ENCODE measurements at regions not wholly inside any gene's neighbourhood (a gene's known extent, or its start where the extent isn't known, plus 50 kb on each side); places are given as distances from the start of the nearest gene placed in this dataset.
"Not testable (repeated sequence)": the region's sequence is repeated elsewhere in the genome, so short reads cannot be mapped to it uniquely, and the experiment has no call there.

DNA sequence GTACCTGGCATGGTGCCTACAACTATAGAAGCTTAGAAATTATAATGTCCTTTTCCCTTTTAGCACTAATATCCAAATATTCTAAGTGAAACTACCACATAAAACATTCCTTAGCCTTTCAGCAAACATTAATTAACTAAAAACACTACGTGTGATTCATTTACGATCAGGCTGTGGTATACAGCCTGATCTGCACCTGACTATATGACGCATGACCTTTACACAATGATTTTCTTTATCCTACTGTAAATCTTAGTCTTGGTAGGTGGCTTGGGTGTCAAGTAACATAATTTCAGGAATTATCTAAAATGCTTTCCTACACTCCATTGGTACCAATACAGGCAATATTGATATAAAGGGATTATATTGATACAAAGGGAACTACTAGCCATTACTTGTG is 686.7 kb downstream of the DTWD2 start:
- no peak for DNase-seq (ENCODE audit: low read depth in 2 of 2, low spot score in 1 of 2)

DNA sequence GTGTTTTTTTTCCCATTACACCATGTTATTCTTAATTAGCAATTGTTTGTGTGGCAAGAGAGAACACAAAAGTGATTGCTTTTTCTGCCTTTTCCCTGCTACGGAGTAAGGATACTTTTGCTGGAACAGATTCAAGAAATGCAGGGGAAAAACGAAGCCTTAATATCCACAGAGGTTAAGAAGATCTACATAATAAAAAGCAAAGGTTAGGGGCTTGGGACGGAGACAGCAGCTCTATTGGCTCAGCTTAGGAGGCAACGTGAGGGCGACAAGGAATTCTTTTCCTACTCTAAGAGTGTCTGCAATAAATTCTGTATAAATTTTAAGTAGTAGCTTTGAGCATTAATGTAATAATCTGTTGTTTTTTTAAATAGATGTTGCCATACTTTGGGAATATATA is 693.3 kb downstream of the DTWD2 start:
- no peak for DNase-seq (ENCODE audit: low read depth in 2 of 2, low spot score in 1 of 2)

DNA sequence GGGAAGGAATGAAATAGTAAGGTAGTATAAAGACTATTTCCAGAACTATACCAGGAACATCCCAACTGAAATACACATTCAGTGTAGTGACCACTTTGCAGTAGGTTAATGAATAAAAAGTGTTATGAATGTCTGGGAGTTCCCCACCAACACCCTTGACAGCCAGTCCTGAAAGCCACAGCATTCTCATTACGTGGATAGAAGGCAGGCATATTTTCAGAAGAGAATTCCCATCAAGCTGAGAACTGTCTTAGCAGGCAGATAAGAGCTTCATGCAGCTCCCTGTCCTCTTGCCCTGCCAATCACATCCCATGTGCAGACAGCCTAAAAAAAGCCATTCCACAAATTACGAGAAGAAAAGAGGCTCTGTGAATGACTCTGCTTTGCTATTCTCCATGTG is 695.0 kb downstream of the DTWD2 start:
- no peak for DNase-seq (ENCODE audit: low read depth in 2 of 2, low spot score in 1 of 2)

DNA sequence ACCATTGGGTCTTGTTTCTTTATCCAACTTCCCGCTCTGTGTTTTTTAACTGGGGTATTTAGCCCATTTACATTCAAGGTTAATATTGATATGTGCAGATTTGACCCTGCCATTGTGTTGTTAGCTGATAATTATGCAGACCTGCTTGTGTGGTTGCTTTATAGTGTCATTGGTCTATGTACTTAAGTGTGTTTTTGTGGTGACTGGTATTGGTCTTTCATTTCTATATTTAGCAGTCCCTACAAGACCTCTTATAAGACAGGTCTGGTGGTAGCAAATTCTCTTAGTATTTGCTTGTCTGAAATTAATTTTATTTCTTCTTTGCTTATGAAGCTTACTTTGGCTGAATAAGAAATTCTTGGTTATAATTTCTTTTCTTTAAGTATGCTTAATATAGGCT is 698.1 kb downstream of the DTWD2 start:
- no peak for DNase-seq (ENCODE audit: low read depth in 2 of 2, low spot score in 1 of 2)

DNA sequence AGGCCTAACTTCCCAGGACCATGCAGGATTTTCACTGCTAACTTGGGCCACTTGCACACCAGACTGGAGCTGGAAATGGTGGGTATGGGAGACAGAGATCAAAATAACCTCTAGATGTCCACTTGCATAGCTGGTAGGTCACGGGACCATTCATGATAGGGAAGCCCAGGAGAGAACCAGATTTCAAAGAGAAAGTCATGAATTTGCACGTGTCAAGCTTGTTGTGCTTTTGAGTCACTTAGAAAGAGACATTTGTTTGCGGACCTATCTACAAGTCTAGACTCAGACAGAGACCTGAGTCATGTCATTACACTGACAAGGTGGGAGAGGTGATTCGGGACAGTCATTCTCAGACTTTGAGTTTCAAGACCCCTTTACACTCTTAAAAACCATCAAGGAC is 704.1 kb downstream of the DTWD2 start:
- DNase-seq (ENCODE audit: low read depth in 2 of 2, low spot score in 1 of 2): not testable (repeated sequence)

DNA sequence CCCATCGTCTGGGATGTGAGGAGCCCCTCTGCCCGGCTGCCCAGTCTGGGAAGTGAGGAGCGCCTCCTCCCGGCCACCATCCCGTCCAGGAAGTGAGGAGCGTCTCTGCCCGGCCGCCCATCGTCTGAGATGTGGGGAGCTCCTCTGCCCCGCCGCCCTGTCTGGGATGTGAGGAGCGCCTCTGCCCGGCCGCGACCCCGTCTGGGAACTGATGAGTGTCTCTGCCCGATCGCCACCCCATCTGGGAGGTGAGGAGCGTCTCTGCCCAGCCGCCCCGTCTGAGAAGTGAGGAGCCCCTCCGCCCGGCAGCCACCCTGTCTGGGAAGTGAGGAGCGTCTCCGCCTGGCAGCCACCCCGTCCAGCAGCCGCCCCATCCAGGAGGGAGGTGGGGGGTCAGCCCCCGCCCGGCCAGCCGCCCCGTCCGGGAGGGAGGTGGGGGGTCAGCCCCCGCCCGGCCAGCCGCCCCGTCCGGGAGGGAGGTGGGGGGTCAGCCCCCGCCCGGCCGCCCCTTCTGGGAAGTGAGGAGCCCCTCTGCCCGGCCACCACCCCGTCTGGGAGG is 705.8 kb downstream of the DTWD2 start:
- DNase-seq (ENCODE audit: low read depth in 2 of 2, low spot score in 1 of 2): not testable (repeated sequence)

DNA sequence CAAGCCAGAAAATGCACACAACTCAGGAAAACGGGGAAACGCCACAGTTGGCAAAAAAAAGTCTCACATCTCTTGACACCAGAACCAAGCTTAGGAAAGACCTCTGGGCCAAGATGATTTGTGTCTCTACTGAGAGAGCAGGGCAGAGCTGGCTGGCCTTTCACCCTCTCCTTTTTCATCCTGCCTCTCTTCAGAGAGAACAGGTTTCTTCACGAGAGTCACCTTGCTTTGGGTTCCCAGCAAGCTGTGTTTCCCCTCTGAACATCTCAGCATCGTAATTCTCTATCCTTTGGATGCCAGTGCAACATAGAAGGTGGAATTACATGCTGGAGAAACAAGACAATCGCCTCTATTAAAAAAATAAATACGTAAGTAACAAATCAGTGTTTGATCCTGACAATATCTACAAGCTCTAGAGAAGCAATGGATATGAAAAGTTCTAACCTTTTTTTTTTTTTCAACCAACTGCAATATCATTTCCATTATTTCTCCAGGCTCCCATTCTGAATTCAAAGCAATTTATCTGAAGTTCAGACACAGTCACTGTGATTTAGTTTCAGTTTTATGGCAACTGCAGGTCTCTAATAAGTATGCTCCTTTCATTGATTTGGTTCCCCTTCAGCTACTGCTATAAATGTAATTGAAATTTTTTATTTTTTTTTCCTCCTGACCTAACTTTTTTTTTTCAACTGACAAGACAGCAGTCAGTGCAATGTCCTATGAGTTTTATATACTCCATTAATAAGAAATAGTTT is 708.6 kb downstream of the DTWD2 start:
- no peak for DNase-seq (ENCODE audit: low read depth in 2 of 2, low spot score in 1 of 2)

DNA sequence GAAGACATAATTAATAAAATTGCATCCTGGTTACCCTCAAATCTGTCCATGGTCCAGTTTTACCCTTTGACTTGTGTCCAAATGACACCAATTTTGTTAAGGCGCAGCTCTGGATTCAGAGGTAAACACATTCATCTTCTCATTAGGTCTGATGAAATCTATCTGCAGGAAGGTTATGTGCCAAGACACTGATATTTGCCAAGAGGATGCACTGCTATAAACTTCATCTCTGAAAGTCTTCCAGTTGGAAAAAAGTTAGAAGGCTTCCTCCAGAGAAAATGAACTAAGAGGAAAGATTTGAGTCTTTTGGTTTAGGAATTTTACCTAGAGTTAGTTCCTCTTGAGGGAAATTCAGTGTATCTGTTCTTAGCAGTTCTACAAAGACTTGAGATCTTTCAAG is 717.8 kb downstream of the DTWD2 start:
- DNase-seq (ENCODE audit: low read depth in 2 of 2, low spot score in 1 of 2): no peak

DNA sequence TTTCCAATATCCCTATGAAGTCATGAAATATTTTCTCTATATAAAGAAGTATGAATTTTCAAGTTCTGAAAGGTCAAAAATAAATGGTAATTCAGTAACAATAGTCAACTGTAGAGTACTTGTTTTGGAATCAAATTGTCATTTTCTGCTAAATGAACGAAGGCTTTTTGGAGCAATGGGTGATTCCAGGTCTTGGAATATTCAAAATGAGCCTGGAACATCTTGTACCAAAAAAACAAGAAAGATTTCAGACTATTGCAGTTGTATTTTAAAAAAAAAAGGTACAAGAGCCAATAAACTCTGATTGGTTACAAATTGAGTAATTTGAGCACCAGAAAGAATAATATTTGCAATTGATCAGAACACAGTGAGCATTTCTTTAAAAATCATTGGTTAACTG is 730.1 kb downstream of the DTWD2 start:
- DNase-seq (ENCODE audit: low read depth in 2 of 2, low spot score in 1 of 2): no peak

DNA sequence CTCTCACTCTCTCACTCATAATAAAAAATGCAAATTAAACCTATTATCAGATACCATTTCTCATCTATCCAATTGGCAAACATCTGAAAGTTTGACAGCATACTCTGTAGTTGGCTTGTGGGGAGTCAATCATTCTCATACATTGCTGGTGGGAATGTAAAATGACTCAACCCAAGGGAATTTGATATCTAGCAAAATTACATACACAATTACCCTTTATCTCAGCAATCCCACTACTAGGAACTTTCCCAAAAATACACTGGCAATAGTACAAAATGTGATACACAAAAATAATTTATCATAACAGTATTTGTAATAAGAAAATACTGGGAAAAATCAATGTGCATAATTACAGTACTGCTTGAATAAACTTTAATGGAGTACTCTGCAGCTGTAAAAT is 731.3 kb downstream of the DTWD2 start:
- no peak for DNase-seq (ENCODE audit: low read depth in 2 of 2, low spot score in 1 of 2)

DNA sequence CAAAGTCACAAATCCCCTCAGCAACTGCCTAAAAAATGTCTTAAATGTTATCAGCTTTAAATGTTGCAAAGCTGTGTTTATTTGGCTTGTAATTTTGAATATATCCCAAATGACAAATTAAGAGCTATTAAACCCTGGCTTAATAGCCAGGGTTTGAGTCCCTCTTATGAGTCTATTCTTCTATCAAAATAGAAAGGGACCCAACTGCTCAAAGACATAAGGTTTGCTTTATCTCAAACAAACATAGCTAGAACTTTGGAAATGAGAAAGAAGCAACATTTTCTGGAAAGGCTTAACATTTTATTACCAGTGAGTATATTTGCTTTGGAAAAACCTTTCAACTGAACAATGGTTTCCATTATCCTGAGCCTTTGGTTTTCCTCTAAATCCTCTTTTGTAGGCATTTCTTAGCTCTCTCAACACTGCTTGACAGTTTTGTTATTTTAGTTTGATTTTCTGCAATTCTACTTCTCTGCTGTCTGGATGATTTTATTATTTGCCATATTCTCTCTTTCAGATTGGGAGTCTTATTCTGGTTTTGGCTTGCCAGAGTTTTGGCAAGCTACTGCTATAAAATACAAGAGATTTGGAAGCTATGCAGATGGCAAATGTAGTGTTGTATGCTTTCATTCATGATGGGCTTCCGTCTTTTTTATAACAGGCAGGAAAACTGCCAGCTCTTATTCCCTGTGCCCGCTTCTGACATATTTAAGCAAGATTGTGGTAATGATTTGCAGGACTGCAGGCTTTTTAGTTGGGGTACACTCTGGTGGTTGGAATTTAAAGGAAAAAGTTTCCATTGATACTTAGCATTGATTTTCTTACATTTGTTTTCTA is 734.9 kb downstream of the DTWD2 start:
- no peak for DNase-seq (ENCODE audit: low read depth in 2 of 2, low spot score in 1 of 2)

DNA sequence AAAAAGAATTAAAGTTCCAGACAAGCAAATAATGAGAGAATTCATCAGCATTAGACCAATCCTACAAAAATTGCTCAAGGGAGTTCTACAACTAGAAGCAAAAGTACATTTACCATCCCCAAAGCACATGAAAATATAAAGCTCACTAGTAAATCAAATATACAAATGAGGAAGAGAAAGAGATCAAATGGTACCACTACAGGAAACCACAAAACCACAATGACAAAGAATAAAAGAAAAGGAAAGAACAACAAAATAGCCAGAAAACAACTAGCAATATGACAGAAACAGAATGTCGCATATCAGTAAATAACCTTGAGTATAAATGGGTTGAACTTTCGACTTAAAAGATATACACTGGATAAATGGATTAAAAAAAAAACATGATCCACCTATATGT is 739.0 kb downstream of the DTWD2 start:
- no peak for DNase-seq (ENCODE audit: low read depth in 2 of 2, low spot score in 1 of 2)

DNA sequence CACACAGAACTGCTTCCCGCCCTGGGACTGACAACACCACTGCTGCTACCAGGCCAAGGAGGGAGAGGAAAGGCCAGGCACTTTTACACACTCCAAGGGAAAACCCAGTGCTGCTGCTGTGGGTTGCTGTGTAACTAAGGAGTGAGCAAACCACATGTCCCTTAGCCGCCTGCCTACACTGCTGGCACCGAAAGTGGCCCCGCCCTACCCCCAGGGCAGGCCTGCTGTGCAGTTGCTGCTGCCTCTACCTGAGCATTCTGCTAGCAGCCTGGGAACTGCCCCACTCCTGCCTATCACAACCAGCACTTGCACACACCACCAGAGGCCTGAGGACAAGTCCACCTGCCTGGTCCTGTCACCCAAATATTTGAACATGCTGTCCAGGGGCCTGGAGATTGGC is 740.9 kb downstream of the DTWD2 start:
- no peak for DNase-seq (ENCODE audit: low read depth in 2 of 2, low spot score in 1 of 2)

DNA sequence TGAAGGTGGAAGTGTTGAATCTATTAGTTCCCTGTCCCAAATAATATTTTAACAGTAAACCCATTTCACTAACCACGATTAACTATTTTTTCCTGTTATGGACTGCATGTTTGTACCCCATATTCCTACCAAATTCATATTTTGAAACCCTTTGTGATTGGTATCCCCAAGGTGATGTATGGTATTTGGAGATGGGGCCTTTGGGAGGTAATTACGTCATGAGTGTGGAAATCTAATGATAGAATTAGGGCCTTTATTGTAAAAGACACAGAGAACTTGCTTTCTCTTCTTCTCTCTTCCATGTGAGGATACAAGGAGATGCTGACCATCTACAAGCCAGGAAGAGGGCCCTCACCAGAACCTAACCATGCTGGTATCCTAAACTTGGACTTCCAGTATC is 744.7 kb downstream of the DTWD2 start:
- DNase-seq (ENCODE audit: low read depth in 2 of 2, low spot score in 1 of 2): no peak

DNA sequence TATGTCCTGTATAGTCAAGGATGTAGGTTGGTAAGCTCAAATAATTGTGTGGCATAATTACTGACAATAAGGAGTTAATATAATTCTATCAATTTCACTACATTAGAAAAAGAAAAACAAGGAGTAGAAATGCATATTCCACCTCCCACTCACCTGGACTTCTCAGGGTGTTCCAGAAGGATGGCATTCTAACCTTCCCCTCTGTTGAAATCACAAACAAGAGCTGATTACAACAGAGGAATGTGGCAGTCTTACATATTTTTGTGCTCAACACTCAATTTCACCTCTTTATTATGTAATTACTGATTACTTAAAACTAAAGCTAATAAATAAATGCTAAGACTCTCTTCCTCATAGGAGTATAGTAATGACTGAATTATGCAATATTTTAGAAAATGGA is 745.3 kb downstream of the DTWD2 start:
- DNase-seq (ENCODE audit: low read depth in 2 of 2, low spot score in 1 of 2): no peak

DNA sequence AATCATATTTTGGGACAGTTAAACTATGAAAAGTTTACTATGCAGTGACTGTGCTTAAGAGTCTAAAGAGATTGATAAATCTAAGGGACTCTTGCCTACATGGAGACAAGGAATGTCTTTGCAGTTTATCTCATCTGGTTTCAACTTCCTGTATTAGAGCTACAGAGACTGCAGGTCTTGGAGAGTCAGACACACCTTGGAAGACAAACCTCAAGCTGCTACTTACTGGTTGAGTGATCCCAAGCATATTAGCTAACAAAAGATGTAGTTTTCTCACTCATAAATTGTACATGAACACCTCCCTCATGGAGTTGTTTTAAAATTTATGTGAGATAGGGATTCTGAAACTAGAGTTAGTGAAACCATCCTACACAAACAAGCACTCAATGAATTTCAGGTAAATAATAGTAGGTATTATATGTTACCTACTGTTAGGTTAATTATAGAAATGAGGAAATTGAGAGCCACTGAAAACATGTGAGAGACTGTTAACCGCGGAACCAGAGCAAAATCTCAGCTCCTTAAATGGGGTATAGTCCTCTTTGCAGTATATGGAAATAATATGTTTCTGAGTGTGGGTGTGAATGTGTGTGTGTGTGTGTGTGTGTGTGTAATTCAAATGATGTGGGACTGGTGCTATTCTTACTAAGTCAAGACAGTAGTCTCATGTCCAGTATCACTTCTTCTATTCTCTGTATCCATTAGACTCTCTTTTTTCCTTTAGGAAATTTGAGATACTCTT is 752.1 kb downstream of the DTWD2 start:
- DNase-seq (ENCODE audit: low read depth in 2 of 2, low spot score in 1 of 2): no peak

DNA sequence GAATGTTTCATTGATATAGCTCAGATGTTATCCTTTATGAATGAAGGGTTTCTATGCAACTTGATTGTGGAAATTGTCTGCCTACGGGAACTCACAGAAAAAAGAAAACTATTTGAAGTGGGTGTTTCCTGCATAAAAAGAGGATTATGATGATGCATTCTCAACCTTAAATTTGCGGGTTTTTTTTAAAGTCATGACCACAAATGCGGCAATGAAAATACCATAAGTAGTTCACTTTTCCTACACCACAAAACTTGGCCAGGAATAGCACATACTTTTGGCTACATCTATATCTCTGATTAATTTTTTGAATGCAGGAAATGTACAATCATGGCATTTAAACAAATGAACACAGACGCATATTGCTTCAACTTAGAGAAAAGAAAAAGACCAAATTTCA is 754.7 kb downstream of the DTWD2 start:
- no peak for DNase-seq (ENCODE audit: low read depth in 2 of 2, low spot score in 1 of 2)

DNA sequence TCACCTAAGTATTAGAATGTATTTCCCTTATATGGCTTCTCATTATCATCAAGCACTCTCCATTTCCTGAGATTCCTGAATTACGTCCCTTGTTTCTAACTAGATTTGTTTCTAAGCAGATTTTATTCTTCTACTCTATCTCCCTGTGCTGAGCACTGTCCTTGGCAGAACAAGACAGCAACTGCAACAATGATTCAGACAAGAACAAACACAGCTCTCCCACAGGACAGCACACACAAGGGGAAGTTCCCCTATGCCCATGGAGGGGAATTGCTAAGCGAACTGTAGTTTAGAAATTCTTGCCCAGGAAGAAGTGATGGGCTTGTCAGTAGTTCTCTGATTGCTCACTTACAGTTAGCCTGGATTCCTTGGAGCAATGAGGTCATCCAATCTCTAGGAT is 759.9 kb downstream of the DTWD2 start:
- DNase-seq (ENCODE audit: low read depth in 2 of 2, low spot score in 1 of 2): no peak

DNA sequence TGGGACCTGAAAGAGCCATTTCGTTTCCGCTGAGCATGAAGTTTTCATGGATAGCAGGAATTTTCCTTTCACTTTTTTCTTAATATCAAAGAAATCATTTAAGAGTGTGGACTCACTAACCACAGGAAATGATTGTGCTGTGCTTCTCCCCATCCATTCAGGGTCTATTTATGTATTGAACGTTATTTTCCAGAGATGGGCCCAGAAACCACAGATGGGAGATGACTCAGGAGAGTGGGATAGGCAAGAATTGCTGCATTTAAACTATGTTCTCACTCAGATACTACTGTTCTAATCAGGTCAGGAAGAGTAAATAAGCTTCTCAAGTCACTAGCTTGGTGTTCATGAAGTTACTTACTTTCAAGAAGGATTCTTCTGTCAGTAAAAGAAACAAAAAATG is 763.8 kb downstream of the DTWD2 start:
- no peak for DNase-seq (ENCODE audit: low read depth in 2 of 2, low spot score in 1 of 2)

DNA sequence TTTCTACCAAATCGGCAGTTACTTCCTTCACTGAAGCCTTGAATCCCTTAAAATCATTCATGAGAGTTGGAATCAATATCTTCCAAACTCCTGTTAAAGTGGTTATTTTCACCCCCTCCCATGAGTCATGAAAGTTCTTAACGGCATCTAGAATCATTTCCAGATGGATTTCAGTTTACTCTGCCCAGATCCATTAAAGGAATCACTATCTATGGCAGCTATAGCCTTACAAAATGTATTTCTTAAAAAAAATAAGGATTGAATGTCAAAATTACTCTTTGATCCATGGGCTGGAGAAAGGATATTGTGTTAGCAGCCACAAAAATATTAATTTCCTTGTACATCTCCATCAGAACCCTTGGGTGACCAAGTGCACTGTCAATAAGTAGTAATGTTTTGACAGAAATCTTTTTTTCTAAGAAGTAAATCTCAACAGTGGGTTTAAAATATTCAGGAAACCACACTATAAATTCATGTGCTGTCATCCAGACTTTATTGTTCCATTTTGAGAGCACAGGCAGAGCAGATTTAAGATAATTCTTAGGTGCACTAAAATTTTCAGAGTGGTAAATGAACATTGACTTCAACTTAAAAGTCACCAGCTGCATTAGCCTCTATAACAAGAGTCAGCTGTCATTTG is 767.7 kb downstream of the DTWD2 start:
- DNase-seq (ENCODE audit: low read depth in 2 of 2, low spot score in 1 of 2): no peak

DNA sequence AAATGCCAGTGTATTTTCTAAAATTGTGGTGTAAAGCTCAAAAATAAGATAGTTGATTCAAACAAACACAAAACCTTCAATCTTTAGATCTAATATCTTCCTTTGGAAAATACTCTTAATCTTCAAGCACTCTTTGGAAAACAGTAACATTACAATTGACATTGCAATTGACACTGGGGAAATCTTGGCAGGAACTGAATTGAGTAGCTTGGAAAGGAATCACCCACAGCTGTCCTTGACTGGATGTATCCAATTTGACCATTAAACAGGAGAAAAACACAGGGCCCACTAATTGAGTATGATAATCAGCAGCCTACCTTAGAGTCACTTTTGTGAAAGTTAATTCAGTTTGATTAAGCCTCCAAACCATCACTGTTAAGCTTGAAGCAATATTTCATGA is 776.7 kb downstream of the DTWD2 start:
- no peak for DNase-seq (ENCODE audit: low read depth in 2 of 2, low spot score in 1 of 2)
